WTC11 (cell line): ENCODE measurements at regions not wholly inside any gene's neighbourhood (a gene's known extent, or its start where the extent isn't known, plus 50 kb on each side); places are given as distances from the start of the nearest gene placed in this dataset.

Source experiments
- ATAC-seq: fragments of 200-7000 bp; cut with Tn5 transposase; 2 replicates; pipeline ENCODE4 v1.10.0; 2021; ENCODE audit warnings: mild to moderate bottlenecking, moderate library complexity
- CTCF ChIA-PET: fragments of 300-600 bp; sonication (Branson Sonifier 250); formaldehyde crosslinking; loops from one replicate; lab custom pipeline; 2021; ENCODE audit warnings: antibody characterized with exemption; lab: Charles Lee
- POLR2A ChIA-PET: fragments of 350-600 bp; sonication (Branson Sonifier 250); formaldehyde crosslinking; loops from one replicate; lab custom pipeline; 2021; ENCODE audit warnings: antibody characterized with exemption; lab: Charles Lee
- DNase-seq: peaks from one replicate; pipeline ENCODE4 v3.0.0; 2021; ENCODE audit warnings: low spot score
- H3K27ac Mint-ChIP-seq: 2 replicates; pipeline ENCODE4 v1.8.0; 2021; ENCODE audit warnings: mixed read lengths
- H3K27me3 Mint-ChIP-seq: 2 replicates; pipeline ENCODE4 v1.8.0; 2021; ENCODE audit warnings: low read depth, mild to moderate bottlenecking, moderate library complexity, mixed read lengths
- H3K36me3 Mint-ChIP-seq: 2 replicates; pipeline ENCODE4 v1.8.0; 2021; ENCODE audit warnings: mixed read lengths
- H3K4me1 Mint-ChIP-seq: 2 replicates; pipeline ENCODE4 v1.8.0; 2022; ENCODE audit warnings: mixed read lengths
- H3K4me3 Mint-ChIP-seq: 2 replicates; pipeline ENCODE4 v1.8.0; 2021; ENCODE audit warnings: mild to moderate bottlenecking, moderate library complexity, mixed read lengths
- H3K9me3 Mint-ChIP-seq: 2 replicates; pipeline ENCODE4 v1.8.0; 2021; ENCODE audit warnings: mixed read lengths
- ATF1 ChIP-seq: sonication (generic); formaldehyde crosslinking; IDR thresholded peaks from 2 replicates; pipeline ENCODE4 v1.8.1; 2023; ENCODE audit warnings: mild to moderate bottlenecking, moderate library complexity, missing genetic modification reagents
- CREB1 ChIP-seq: sonication (generic); formaldehyde crosslinking; IDR thresholded peaks from 2 replicates; pipeline ENCODE4 v1.8.0; 2023; ENCODE audit warnings: mild to moderate bottlenecking, missing genetic modification reagents
- CREM ChIP-seq: sonication (generic); formaldehyde crosslinking; IDR thresholded peaks from 2 replicates; pipeline ENCODE4 v1.8.1; 2022; ENCODE audit warnings: mild to moderate bottlenecking, missing genetic modification reagents, moderate library complexity
- FOXP1 ChIP-seq: sonication (generic); formaldehyde crosslinking; IDR thresholded peaks from 2 replicates; pipeline ENCODE4 v1.8.0; 2022; ENCODE audit warnings: missing genetic modification reagents, mild to moderate bottlenecking, moderate library complexity, borderline replicate concordance
- PRRX2 ChIP-seq: fragments of 250-450 bp; sonication (Bioruptor Pico); IDR thresholded peaks from 2 replicates; pipeline ENCODE4 v1.8.0; 2021; ENCODE audit warnings: mild to moderate bottlenecking
- RORB ChIP-seq: fragments of 250-450 bp; sonication (Bioruptor Pico); IDR thresholded peaks from 2 replicates; pipeline ENCODE4 v1.9.0; 2021; ENCODE audit warnings: mild to moderate bottlenecking
- SMAD4 ChIP-seq: sonication (generic); formaldehyde crosslinking; IDR thresholded peaks from 2 replicates; pipeline ENCODE4 v1.8.0; 2022; ENCODE audit warnings: mild to moderate bottlenecking, missing genetic modification reagents
- TEAD1 ChIP-seq: sonication (generic); formaldehyde crosslinking; IDR thresholded peaks from 2 replicates; pipeline ENCODE4 v1.8.0; 2022; ENCODE audit warnings: mild to moderate bottlenecking, missing genetic modification reagents
- TEAD4 ChIP-seq: sonication (generic); formaldehyde crosslinking; IDR thresholded peaks from 2 replicates; pipeline ENCODE4 v1.8.0; 2022; ENCODE audit warnings: mild to moderate bottlenecking, missing genetic modification reagents
- ZNF423 ChIP-seq: fragments of 250-450 bp; sonication (Bioruptor Pico); IDR thresholded peaks from 2 replicates; pipeline ENCODE4 v2.1.2; 2022; ENCODE audit warnings: mild to moderate bottlenecking, moderate library complexity
- TF ChIP-seq, protein P1 (sequence below): sonication (generic); formaldehyde crosslinking; conservative IDR thresholded peaks from 2 replicates; pipeline ENCODE4 v1.8.1; 2023; ENCODE audit warnings: mild to moderate bottlenecking, low read depth, missing genetic modification reagents, moderate library complexity
- TF ChIP-seq, protein P2 (sequence below): sonication (generic); formaldehyde crosslinking; IDR thresholded peaks from 2 replicates; pipeline ENCODE4 v1.8.1; 2022; ENCODE audit warnings: low read depth, missing genetic modification reagents, borderline replicate concordance
- TF ChIP-seq, protein P3 (sequence below): fragments of 250-450 bp; sonication (Bioruptor Pico); conservative IDR thresholded peaks from 2 replicates; pipeline ENCODE4 v1.9.0; 2021; ENCODE audit warnings: mild to moderate bottlenecking
- TF ChIP-seq, protein P4 (sequence below): sonication (generic); formaldehyde crosslinking; IDR thresholded peaks from 2 replicates; pipeline ENCODE4 v1.8.0; 2023; ENCODE audit warnings: mild to moderate bottlenecking, missing genetic modification reagents
- TF ChIP-seq, protein P5 (sequence below): sonication (generic); formaldehyde crosslinking; IDR thresholded peaks from 2 replicates; pipeline ENCODE4 v1.8.1; 2023; ENCODE audit warnings: mild to moderate bottlenecking, missing genetic modification reagents
- TF ChIP-seq, protein P6 (sequence below): sonication (generic); formaldehyde crosslinking; IDR thresholded peaks from 2 replicates; pipeline ENCODE4 v1.8.1; 2023; ENCODE audit warnings: mild to moderate bottlenecking, missing genetic modification reagents, borderline replicate concordance

DNA sequence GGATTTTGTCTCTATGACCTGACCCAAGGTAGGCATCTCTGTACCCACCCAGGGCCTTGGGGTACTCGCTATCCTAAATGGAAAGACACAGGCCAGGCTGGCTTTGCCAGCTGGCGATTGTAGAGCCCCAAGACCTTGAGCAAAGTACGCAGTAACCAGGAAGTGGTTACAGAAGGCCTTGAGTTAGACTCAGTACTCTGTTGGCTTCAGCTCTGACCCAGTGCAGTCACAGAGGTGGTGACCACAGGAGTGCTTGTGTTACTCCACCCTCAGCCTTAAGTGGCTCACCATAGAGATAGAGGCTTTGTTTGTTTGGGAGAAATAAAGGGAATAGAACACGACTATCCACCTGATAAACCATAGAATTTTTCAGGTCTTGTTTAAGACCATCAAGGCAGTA is 880.5 kb upstream of the POU3F4 start (continued):
- TF ChIP-seq, protein P1, sequence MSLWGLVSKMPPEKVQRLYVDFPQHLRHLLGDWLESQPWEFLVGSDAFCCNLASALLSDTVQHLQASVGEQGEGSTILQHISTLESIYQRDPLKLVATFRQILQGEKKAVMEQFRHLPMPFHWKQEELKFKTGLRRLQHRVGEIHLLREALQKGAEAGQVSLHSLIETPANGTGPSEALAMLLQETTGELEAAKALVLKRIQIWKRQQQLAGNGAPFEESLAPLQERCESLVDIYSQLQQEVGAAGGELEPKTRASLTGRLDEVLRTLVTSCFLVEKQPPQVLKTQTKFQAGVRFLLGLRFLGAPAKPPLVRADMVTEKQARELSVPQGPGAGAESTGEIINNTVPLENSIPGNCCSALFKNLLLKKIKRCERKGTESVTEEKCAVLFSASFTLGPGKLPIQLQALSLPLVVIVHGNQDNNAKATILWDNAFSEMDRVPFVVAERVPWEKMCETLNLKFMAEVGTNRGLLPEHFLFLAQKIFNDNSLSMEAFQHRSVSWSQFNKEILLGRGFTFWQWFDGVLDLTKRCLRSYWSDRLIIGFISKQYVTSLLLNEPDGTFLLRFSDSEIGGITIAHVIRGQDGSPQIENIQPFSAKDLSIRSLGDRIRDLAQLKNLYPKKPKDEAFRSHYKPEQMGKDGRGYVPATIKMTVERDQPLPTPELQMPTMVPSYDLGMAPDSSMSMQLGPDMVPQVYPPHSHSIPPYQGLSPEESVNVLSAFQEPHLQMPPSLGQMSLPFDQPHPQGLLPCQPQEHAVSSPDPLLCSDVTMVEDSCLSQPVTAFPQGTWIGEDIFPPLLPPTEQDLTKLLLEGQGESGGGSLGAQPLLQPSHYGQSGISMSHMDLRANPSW (CRISPR knock-in tag) = no peak
- TF ChIP-seq, protein P2, sequence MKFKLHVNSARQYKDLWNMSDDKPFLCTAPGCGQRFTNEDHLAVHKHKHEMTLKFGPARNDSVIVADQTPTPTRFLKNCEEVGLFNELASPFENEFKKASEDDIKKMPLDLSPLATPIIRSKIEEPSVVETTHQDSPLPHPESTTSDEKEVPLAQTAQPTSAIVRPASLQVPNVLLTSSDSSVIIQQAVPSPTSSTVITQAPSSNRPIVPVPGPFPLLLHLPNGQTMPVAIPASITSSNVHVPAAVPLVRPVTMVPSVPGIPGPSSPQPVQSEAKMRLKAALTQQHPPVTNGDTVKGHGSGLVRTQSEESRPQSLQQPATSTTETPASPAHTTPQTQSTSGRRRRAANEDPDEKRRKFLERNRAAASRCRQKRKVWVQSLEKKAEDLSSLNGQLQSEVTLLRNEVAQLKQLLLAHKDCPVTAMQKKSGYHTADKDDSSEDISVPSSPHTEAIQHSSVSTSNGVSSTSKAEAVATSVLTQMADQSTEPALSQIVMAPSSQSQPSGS (CRISPR knock-in tag) = no peak
- no peak for TF ChIP-seq CREB1 (CRISPR knock-in tag)

DNA sequence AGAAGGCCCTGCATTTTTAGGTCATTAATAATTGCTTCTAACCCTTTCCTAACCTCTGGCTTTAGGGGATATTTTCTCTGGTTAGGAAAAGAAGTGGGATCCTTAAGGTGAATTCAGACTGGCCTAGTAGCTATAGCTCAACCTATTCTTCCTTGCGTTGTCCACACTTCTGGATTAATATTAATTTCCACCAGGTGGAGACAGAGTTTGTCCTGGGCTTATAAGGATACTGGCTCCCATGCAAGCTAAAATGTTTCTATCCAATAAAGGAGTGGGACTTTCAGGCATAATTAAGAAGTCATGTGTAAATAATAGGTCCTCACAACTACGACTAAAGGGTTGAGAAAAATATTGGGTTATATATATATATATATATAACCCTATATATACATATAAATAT is 860.0 kb upstream of the POU3F4 start:
- CTCF ChIA-PET = interaction anchor here (1.0 kb wide), 1 partner anchor 28 kb away, joined by 6 read pairs; no protein-coding TSS in a partner anchor
- Mint-ChIP-seq H3K27me3 (no peaks in the 10 kb centered on the region), H3K4me3 (no peak overlapping the region), H3K27ac (no peak overlapping the region)
- no peak for DNase-seq
- no peak for TF ChIP-seq FOXP1 (CRISPR knock-in tag)
- no peak for TF ChIP-seq TEAD4 (CRISPR knock-in tag)
- TF ChIP-seq PRRX2 = no peak
- no peak for TF ChIP-seq CREM (CRISPR knock-in tag)
- no peak for TF ChIP-seq ZNF423 (CRISPR knock-in tag)
- TF ChIP-seq, protein P3, sequence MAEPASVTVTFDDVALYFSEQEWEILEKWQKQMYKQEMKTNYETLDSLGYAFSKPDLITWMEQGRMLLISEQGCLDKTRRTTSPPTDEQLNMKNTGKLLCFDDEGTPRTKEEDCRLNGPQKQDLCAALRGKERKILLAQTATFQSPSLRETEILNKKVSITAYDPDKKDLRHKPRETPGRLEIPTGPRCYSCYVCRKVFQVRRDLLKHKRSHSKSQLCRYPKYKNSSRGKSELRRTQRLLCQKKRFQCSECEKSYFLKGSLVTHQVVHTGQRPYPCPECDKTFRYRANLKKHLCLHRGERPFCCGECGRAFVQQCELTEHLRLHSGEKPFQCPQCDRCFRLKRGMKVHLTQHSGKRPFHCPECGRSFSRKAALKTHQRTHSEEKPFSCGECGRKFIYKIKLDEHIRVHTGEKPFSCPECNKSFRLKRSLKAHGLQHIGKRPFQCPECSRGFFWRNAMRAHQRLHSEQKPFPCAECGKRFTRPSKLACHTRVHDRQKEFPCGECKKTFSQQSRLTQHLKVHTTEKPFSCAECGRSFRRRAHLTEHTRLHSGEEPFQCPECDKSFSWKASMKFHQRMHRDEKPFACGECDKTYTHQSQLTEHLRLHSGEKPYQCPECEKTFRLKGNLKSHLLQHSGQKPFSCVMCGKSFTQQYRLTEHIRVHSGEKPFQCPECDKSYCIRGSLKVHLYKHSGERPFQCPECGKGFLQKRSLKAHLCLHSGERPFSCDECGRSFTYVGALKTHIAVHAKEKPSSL (CRISPR knock-in tag) = no peak
- no peak for TF ChIP-seq RORB (CRISPR knock-in tag)
- no peak for TF ChIP-seq SMAD4 (CRISPR knock-in tag)
- TF ChIP-seq, protein P4, sequence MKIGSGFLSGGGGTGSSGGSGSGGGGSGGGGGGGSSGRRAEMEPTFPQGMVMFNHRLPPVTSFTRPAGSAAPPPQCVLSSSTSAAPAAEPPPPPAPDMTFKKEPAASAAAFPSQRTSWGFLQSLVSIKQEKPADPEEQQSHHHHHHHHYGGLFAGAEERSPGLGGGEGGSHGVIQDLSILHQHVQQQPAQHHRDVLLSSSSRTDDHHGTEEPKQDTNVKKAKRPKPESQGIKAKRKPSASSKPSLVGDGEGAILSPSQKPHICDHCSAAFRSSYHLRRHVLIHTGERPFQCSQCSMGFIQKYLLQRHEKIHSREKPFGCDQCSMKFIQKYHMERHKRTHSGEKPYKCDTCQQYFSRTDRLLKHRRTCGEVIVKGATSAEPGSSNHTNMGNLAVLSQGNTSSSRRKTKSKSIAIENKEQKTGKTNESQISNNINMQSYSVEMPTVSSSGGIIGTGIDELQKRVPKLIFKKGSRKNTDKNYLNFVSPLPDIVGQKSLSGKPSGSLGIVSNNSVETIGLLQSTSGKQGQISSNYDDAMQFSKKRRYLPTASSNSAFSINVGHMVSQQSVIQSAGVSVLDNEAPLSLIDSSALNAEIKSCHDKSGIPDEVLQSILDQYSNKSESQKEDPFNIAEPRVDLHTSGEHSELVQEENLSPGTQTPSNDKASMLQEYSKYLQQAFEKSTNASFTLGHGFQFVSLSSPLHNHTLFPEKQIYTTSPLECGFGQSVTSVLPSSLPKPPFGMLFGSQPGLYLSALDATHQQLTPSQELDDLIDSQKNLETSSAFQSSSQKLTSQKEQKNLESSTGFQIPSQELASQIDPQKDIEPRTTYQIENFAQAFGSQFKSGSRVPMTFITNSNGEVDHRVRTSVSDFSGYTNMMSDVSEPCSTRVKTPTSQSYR = no peak
- TF ChIP-seq, all 79 proteins: peak for 0
- no peak for ATAC-seq
- peaks cover 2% of the 10 kb centered on the region; the same call in 1 of the 2 replicates for H3K4me1 Mint-ChIP-seq
- H3K36me3 Mint-ChIP-seq = peaks cover 22% of the 10 kb centered on the region
- H3K9me3 Mint-ChIP-seq = peaks cover 33% of the 10 kb centered on the region
- POLR2A ChIA-PET = no interaction called here

DNA sequence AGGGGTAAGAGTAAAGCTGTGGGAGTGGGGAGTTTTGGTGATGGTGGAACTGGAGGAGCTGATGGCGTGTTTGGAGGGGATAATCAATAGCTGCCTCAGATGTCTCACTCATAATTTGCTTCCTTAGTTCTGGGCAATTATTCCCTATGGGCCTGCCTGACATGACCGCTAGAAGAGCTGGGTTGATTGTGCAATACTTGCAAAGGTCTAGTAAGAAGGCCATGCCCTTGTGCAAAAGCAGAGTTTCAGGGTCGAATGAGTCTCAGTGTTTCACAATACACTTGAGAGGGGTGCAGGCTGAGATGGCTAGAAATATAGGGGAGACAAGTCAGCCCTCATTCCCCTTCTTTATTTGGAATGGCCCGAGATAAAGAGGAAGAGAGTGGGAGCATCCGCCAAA is 858.4 kb upstream of the POU3F4 start:
- H3K9me3 Mint-ChIP-seq = peaks cover 24% of the 10 kb centered on the region
- DNase-seq = no peak
- peaks cover 2% of the 10 kb centered on the region; the same call in 1 of the 2 replicates for H3K4me1 Mint-ChIP-seq
- POLR2A ChIA-PET = no interaction called here
- CTCF ChIA-PET = no interaction called here
- H3K27ac Mint-ChIP-seq = no peak overlapping the region
- no peak for ATAC-seq
- H3K27me3 Mint-ChIP-seq = no peaks in the 10 kb centered on the region
- H3K36me3 Mint-ChIP-seq = peaks cover 16% of the 10 kb centered on the region
- TF ChIP-seq ATF1 (CRISPR knock-in tag) (no peak), TEAD1 (no peak), CREM (CRISPR knock-in tag) (no peak)
- TF ChIP-seq, protein P5, sequence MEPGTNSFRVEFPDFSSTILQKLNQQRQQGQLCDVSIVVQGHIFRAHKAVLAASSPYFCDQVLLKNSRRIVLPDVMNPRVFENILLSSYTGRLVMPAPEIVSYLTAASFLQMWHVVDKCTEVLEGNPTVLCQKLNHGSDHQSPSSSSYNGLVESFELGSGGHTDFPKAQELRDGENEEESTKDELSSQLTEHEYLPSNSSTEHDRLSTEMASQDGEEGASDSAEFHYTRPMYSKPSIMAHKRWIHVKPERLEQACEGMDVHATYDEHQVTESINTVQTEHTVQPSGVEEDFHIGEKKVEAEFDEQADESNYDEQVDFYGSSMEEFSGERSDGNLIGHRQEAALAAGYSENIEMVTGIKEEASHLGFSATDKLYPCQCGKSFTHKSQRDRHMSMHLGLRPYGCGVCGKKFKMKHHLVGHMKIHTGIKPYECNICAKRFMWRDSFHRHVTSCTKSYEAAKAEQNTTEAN (CRISPR knock-in tag) = no peak
- TF ChIP-seq, protein P6, sequence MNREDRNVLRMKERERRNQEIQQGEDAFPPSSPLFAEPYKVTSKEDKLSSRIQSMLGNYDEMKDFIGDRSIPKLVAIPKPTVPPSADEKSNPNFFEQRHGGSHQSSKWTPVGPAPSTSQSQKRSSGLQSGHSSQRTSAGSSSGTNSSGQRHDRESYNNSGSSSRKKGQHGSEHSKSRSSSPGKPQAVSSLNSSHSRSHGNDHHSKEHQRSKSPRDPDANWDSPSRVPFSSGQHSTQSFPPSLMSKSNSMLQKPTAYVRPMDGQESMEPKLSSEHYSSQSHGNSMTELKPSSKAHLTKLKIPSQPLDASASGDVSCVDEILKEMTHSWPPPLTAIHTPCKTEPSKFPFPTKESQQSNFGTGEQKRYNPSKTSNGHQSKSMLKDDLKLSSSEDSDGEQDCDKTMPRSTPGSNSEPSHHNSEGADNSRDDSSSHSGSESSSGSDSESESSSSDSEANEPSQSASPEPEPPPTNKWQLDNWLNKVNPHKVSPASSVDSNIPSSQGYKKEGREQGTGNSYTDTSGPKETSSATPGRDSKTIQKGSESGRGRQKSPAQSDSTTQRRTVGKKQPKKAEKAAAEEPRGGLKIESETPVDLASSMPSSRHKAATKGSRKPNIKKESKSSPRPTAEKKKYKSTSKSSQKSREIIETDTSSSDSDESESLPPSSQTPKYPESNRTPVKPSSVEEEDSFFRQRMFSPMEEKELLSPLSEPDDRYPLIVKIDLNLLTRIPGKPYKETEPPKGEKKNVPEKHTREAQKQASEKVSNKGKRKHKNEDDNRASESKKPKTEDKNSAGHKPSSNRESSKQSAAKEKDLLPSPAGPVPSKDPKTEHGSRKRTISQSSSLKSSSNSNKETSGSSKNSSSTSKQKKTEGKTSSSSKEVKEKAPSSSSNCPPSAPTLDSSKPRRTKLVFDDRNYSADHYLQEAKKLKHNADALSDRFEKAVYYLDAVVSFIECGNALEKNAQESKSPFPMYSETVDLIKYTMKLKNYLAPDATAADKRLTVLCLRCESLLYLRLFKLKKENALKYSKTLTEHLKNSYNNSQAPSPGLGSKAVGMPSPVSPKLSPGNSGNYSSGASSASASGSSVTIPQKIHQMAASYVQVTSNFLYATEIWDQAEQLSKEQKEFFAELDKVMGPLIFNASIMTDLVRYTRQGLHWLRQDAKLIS (CRISPR knock-in tag) = no peak
- TF ChIP-seq, all 79 proteins: peak for 0
- H3K4me3 Mint-ChIP-seq = no peak overlapping the region
